ENCODE measurements at regions not wholly inside any gene's neighbourhood (a gene's known extent, or its start where the extent isn't known, plus 50 kb on each side); places are given as distances from the start of the nearest gene placed in this dataset.

DNA sequence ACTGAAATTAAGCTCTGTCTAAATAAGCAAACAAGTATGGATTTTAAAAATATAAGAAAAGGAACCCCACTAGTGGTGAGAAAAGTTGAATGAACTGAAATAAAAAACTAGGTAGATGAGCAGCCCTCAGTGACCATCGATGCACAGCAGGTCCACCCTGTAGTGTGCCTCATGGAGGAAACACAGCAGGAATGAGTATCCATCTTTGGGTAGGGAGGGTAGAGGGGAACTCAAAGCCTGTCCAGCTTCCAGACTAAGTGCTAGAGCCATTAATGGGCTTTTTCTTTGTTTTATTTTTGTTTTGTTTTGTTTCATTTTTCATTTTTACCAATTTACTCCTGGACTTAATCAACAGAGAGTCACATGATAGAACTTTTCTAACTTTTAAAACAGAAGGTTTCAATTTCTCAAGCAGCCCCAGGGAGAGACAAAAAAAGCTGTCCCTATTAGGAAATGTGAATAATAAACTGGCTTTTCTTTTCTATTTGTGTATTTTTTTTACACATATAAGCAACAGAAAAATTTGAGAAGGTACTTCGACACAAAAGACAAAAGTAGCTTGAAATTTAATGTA, 700.6 kb downstream of the HACE1 start:
- H3K4me3 ChIP-seq: no peak overlapping the region
- DNase-seq (ENCODE audit: extremely low spot score in 2 of 2): no peak
- no peaks in the 10 kb centered on the region for H3K9me3 ChIP-seq
- TF ChIP-seq CTCF (IDR thresholded peaks at IDR 0.05): no peak
- TF ChIP-seq POLR2A (IDR thresholded peaks at IDR 0.05): no peak
- no peak for TF ChIP-seq POLR2AphosphoS5 (IDR thresholded peaks at IDR 0.05; ENCODE audit: insufficient read depth in 1 of 2, low read depth in 1 of 2)
- no peaks in the 10 kb centered on the region for H3K36me3 ChIP-seq
- H3K27ac ChIP-seq: no peak overlapping the region
- intact Hi-C loops (cut with DNase I): no loop called here
- H3K27me3 ChIP-seq: no peaks in the 10 kb centered on the region
- H3K4me1 ChIP-seq: no peaks in the 10 kb centered on the region

DNA sequence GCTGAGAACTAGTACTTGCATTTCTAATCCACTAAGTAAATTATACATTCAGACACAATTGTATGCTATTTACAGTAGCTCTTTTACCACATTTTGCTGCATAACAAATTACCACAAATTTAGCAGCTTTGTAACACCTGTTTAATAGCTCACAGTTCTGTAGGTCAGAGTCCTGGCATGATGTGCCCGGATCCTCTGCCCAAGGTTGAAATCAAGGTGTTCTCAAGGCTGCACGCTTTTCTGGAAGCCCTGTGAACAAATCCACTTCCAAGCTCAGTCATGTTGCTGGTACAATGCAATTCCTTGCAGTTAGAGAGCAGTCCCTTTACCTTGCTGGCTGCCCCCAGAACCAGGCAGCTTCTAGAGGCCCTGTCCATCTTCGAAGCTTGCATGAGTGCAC, 716.0 kb downstream of the HACE1 start:
- no peaks in the 10 kb centered on the region for H3K4me1 ChIP-seq
- H3K27ac ChIP-seq: no peak overlapping the region
- DNase-seq (ENCODE audit: extremely low spot score in 2 of 2): no peak
- H3K36me3 ChIP-seq: no peaks in the 10 kb centered on the region
- no peaks in the 10 kb centered on the region for H3K9me3 ChIP-seq
- intact Hi-C loops (cut with DNase I): no loop called here
- TF ChIP-seq POLR2AphosphoS5 (IDR thresholded peaks at IDR 0.05; ENCODE audit: insufficient read depth in 1 of 2, low read depth in 1 of 2): no peak
- no peak for TF ChIP-seq POLR2A (IDR thresholded peaks at IDR 0.05)
- TF ChIP-seq CTCF (IDR thresholded peaks at IDR 0.05): no peak
- H3K4me3 ChIP-seq: no peak overlapping the region
- H3K27me3 ChIP-seq: no peaks in the 10 kb centered on the region

DNA sequence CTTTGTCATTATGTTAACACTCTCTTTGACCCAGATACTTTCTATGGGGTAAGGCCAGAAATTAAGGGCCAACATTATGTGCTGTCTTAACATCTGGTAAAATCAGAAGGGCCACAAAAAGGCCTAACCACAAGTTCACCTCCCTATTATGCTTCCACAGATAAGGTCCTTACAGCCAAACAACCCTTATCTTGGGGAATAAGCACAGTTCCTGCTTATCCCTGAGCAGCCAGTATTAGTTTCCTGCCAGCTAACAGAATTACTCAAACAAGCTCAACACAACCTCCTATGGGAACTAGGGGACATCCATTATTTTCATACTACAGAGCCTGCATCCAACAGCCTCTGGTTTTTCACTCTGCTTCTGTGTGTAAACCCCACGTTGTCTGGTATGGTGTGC, 724.8 kb downstream of the HACE1 start:
- intact Hi-C loops (cut with DNase I): no loop called here
- Histone ChIP-seq H3K4me1 (no peaks in the 10 kb centered on the region), H3K27me3 (no peaks in the 10 kb centered on the region), H3K9me3 (no peaks in the 10 kb centered on the region), H3K27ac (no peak overlapping the region), H3K4me3 (no peak overlapping the region), H3K36me3 (no peaks in the 10 kb centered on the region)
- TF ChIP-seq POLR2AphosphoS5 (IDR thresholded peaks at IDR 0.05; ENCODE audit: insufficient read depth in 1 of 2, low read depth in 1 of 2) (no peak), CTCF (IDR thresholded peaks at IDR 0.05) (no peak), POLR2A (IDR thresholded peaks at IDR 0.05) (no peak)
- DNase-seq (ENCODE audit: extremely low spot score in 2 of 2): no peak

- TF ChIP-seq POLR2AphosphoS5 (IDR thresholded peaks at IDR 0.05; ENCODE audit: insufficient read depth in 1 of 2, low read depth in 1 of 2) (no peak), POLR2A (IDR thresholded peaks at IDR 0.05) (no peak), CTCF (IDR thresholded peaks at IDR 0.05) (no peak)
- intact Hi-C loops (cut with DNase I): no loop called here
- DNase-seq (ENCODE audit: extremely low spot score in 2 of 2): no peak
Measured at GRCh38 chr6:104130343-104130742, 729.4 kb downstream of the HACE1 start.

DNA sequence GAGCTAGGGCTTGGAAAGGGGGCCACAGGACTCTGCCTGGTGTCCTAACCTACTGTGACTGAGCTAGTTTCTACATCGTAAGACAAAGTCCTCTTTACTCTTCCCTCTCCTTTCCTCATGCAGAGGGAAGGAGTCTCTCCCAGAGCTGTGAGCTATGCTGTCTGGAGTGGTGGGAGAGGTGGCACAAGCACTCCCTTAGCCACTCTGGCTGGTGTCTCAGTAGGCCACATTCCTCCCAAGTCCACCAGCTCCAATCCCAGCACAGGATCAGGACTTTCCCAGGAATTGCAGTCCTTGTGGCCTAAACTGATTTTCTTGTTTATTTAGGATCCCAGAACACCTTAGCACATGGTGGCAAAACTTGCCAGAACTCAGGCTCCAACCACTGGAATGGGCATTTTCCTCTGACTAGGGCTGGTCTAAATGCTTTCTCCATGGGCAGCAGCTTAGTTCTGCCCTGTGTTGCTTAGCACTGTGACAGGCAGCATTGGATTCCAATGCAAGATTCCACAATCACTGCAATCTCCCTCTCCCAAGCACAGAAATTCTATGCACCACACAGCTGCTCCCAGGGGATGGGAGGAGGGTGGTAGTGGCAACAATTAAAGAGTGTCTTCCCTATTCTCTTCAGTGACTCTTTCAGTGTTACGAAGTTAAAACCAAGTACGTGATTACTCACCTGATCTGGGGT, 733.3 kb downstream of the HACE1 start:
- TF ChIP-seq POLR2A (IDR thresholded peaks at IDR 0.05) (no peak), CTCF (IDR thresholded peaks at IDR 0.05) (no peak), POLR2AphosphoS5 (IDR thresholded peaks at IDR 0.05; ENCODE audit: insufficient read depth in 1 of 2, low read depth in 1 of 2) (no peak)
- Histone ChIP-seq H3K27ac (no peak overlapping the region), H3K4me1 (no peaks in the 10 kb centered on the region), H3K9me3 (no peaks in the 10 kb centered on the region), H3K36me3 (no peaks in the 10 kb centered on the region), H3K4me3 (no peak overlapping the region), H3K27me3 (no peaks in the 10 kb centered on the region)
- no peak for DNase-seq (ENCODE audit: extremely low spot score in 2 of 2)
- intact Hi-C loops (cut with DNase I): no loop called here

More at GRCh38 chr6:104130343-104130742, 729.4 kb downstream of the HACE1 start:
- Histone ChIP-seq H3K27ac (no peak overlapping the region), H3K36me3 (no peaks in the 10 kb centered on the region), H3K4me1 (no peaks in the 10 kb centered on the region), H3K9me3 (no peaks in the 10 kb centered on the region), H3K4me3 (no peak overlapping the region), H3K27me3 (no peaks in the 10 kb centered on the region)
